ENCODE measurements at regions not wholly inside any gene's neighbourhood (a gene's known extent, or its start where the extent isn't known, plus 50 kb on each side); places are given as distances from the start of the nearest gene placed in this dataset.

DNA sequence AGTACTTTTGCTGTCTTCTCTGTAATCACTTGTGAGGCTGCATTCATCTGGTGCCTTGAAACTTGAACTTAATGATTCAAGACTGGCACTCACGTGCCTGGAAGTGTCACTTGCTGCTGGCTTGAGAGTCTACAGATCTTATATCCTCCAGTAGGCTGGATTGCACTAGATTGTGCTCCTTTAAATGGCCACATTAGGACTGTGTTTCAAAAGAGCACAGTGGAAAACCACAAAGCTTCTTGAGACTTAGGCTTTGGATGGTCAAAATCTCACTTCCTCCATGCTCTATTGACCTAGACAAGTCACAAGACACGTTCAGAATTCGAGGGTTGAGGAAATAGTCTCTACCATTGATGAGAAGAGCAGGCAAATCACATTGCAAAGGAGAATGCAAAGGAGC is 1278.8 kb upstream of the MIR17HG start:
- TF ChIP-seq JUNB (IDR thresholded peaks at IDR 0.05; ENCODE audit: unreplicated experiment) (no peak), CREB1 (CRISPR knock-in tag; IDR thresholded peaks at IDR 0.05; ENCODE audit: low read depth) (no peak), REST (IDR thresholded peaks at IDR 0.05; ENCODE audit: unreplicated experiment) (no peak), ETS1 (IDR thresholded peaks at IDR 0.05) (no peak), EZH2 (IDR thresholded peaks at IDR 0.05; ENCODE audit: low read depth, unreplicated experiment) (no peak), NANOG (IDR thresholded peaks at IDR 0.05; ENCODE audit: borderline replicate concordance) (no peak)
- TF ChIP-seq, protein P1, sequence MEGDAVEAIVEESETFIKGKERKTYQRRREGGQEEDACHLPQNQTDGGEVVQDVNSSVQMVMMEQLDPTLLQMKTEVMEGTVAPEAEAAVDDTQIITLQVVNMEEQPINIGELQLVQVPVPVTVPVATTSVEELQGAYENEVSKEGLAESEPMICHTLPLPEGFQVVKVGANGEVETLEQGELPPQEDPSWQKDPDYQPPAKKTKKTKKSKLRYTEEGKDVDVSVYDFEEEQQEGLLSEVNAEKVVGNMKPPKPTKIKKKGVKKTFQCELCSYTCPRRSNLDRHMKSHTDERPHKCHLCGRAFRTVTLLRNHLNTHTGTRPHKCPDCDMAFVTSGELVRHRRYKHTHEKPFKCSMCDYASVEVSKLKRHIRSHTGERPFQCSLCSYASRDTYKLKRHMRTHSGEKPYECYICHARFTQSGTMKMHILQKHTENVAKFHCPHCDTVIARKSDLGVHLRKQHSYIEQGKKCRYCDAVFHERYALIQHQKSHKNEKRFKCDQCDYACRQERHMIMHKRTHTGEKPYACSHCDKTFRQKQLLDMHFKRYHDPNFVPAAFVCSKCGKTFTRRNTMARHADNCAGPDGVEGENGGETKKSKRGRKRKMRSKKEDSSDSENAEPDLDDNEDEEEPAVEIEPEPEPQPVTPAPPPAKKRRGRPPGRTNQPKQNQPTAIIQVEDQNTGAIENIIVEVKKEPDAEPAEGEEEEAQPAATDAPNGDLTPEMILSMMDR (conservative IDR thresholded peaks at IDR 0.05; ENCODE audit: low read depth in 2 of 2): no peak

Measured in GM23338 (cell line).